ENCODE measurements at regions not wholly inside any gene's neighbourhood (a gene's known extent, or its start where the extent isn't known, plus 50 kb on each side); places are given as distances from the start of the nearest gene placed in this dataset.

- DNase-seq = no peak
These were observed 247.4 kb upstream of the RAB6C start for GRCh38 chr2:129731907-129732629.

GRCh38 chr2:129732630-129733026 lies 246.8 kb upstream of the RAB6C start:
- no peak for DNase-seq

GRCh38 chr2:129733041-129733440 lies 246.4 kb upstream of the RAB6C start:
- no peak for DNase-seq

GRCh38 chr2:129733579-129733978 lies 245.9 kb upstream of the RAB6C start:
- DNase-seq = no peak

- DNase-seq = no peak
These were observed 245.0 kb upstream of the RAB6C start for GRCh38 chr2:129734343-129735034.

GRCh38 chr2:129735576-129735975 lies 243.9 kb upstream of the RAB6C start:
- DNase-seq = no peak

GRCh38 chr2:129737660-129738527 lies 241.6 kb upstream of the RAB6C start:
- no peak for DNase-seq

GRCh38 chr2:129738799-129739198 lies 240.7 kb upstream of the RAB6C start:
- DNase-seq = no peak

GRCh38 chr2:129740504-129740903 lies 239.0 kb upstream of the RAB6C start:
- DNase-seq = no peak

GRCh38 chr2:129741165-129741564 lies 238.3 kb upstream of the RAB6C start:
- no peak for DNase-seq

GRCh38 chr2:129741623-129742022 lies 237.8 kb upstream of the RAB6C start:
- no peak for DNase-seq

- DNase-seq = no peak
These were observed 236.9 kb upstream of the RAB6C start for GRCh38 chr2:129742415-129743180.

- DNase-seq = no peak
These were observed 235.3 kb upstream of the RAB6C start for GRCh38 chr2:129744141-129744540.

GRCh38 chr2:129744649-129745048 lies 234.8 kb upstream of the RAB6C start:
- DNase-seq = no peak

- no peak for DNase-seq
These were observed 231.9 kb upstream of the RAB6C start for GRCh38 chr2:129747500-129748125.

- no peak for DNase-seq
These were observed 231.2 kb upstream of the RAB6C start for GRCh38 chr2:129748250-129748649.

GRCh38 chr2:129748653-129749052 lies 230.8 kb upstream of the RAB6C start:
- no peak for DNase-seq

- no peak for DNase-seq
These were observed 228.1 kb upstream of the RAB6C start for GRCh38 chr2:129751409-129751808.

GRCh38 chr2:129752176-129752575 lies 227.3 kb upstream of the RAB6C start:
- DNase-seq = no peak

- DNase-seq = no peak
These were observed 226.8 kb upstream of the RAB6C start for GRCh38 chr2:129752686-129753085.

GRCh38 chr2:129753261-129753660 lies 226.2 kb upstream of the RAB6C start:
- no peak for DNase-seq

- no peak for DNase-seq
These were observed 225.0 kb upstream of the RAB6C start for GRCh38 chr2:129754421-129754820.
